Astrocyte of the spinal cord (primary cell): ENCODE measurements at regions not wholly inside any gene's neighbourhood (a gene's known extent, or its start where the extent isn't known, plus 50 kb on each side); places are given as distances from the start of the nearest gene placed in this dataset.

Experiments
- DNase-seq: peaks from one replicate; pipeline ENCODE4 v3.0.0; 2011; ENCODE audit warnings: low read depth, low spot score
- H3K4me3 ChIP-seq: 2 replicates; pipeline ENCODE4 v1.5.1; 2011; ENCODE audit warnings: low read depth, mild to moderate bottlenecking, low read length, moderate library complexity
- in situ Hi-C: cut with HindIII; loops from 2 replicates; pipeline ENCODE4 v1.10.0; 2017; ENCODE audit warnings: low sequenced_read_pairs
- TF ChIP-seq, protein P1 (sequence below): IDR thresholded peaks from 2 replicates; pipeline ENCODE4 v1.5.1; 2012; ENCODE audit warnings: low read depth, mild to moderate bottlenecking, low read length, inconsistent platforms

DNA sequence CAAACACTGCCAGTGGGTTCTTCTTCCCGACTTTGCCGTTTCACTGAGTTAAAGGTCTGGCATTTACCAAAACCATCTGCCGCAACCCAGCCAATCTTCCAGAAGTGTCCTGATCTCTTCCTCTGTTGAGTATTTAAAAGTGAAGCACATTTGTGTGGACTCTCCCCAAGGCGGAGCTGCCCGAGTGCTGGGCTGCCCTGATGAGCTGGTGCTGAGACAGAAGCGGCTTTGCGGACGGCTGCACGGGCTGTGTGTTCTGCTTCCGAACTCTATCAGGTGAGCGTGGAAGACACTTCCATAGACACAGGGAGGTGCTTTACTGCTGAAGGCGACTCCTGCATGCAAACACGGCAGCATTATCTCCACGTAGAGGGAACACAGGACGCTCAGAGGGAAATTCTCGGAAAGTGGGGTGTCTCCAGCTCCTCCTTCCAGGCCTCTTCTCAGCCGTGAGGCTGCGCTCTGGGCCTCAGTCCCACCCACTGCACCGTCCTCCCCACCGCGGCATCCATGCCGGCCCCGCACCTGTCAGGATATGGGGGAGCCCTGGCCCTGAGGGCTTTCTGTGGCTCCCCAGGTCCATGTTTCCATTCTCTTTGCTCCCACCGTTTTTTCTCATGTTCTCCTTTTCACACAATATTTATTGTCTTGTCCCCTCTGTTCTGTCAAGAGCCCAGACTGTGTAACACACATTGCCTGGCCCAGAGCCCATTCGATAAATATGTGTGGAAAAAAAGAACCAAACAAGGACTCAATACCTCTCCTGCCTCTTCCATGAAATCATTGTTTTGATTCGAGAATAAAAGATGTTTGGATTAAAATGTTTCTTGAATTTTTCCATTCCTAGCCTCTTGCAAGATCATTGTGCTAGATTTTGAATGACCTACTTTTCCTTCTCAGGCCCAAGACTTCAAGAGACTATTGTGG lies 205.1 kb downstream of the DLL1 start:
- in situ Hi-C loops = no loop called here
- no peak for DNase-seq
- TF ChIP-seq, protein P1, sequence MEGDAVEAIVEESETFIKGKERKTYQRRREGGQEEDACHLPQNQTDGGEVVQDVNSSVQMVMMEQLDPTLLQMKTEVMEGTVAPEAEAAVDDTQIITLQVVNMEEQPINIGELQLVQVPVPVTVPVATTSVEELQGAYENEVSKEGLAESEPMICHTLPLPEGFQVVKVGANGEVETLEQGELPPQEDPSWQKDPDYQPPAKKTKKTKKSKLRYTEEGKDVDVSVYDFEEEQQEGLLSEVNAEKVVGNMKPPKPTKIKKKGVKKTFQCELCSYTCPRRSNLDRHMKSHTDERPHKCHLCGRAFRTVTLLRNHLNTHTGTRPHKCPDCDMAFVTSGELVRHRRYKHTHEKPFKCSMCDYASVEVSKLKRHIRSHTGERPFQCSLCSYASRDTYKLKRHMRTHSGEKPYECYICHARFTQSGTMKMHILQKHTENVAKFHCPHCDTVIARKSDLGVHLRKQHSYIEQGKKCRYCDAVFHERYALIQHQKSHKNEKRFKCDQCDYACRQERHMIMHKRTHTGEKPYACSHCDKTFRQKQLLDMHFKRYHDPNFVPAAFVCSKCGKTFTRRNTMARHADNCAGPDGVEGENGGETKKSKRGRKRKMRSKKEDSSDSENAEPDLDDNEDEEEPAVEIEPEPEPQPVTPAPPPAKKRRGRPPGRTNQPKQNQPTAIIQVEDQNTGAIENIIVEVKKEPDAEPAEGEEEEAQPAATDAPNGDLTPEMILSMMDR = no peak
- no peak overlapping the region for H3K4me3 ChIP-seq

- TF ChIP-seq, protein P1 = no peak
- no peak overlapping the region for H3K4me3 ChIP-seq
- no peak for DNase-seq
- in situ Hi-C loops = no loop called here
Observed at GRCh38 chr6:170084166-170084730, 206.6 kb downstream of the DLL1 start.

DNA sequence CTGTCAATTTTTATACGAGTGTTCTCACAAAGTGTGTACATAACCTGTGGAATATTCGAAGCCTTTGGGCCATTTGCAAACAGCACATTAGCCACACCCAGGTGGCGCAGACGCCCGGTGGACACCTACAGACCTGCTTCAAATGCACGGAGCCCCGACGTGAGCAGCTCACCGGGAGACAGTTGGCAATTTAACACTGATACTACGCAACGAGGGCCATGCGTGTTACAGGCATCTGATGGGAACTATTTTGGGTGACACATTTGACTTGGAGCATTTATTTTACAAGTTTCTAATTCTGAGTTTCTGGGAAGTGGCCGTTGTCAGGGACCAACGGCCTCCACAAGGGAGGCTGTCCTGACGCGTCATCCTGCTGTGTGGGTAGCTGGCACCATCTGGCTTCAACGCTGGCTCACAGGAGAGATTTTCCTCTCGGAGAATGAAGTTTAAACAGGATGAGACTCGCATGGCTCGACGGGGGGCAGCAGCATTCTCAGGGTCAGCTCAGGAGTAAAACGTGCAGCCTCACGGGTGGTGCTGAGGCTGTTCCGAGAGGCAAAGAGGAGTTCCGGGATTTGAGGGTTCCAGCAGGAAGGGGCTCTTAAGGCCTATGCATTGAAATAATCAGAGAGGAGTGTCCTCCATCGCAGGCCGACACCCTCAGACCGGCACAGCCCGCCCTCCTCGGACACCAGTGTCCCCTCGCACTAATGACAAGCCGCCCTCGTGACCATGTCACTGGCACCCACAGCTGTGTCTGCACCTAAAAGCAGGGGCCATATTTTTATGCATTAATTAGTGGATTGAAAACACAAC lies 207.4 kb downstream of the DLL1 start:
- no peak overlapping the region for H3K4me3 ChIP-seq
- no peak for DNase-seq
- TF ChIP-seq, protein P1 = no peak
- in situ Hi-C loops = no loop called here

DNA sequence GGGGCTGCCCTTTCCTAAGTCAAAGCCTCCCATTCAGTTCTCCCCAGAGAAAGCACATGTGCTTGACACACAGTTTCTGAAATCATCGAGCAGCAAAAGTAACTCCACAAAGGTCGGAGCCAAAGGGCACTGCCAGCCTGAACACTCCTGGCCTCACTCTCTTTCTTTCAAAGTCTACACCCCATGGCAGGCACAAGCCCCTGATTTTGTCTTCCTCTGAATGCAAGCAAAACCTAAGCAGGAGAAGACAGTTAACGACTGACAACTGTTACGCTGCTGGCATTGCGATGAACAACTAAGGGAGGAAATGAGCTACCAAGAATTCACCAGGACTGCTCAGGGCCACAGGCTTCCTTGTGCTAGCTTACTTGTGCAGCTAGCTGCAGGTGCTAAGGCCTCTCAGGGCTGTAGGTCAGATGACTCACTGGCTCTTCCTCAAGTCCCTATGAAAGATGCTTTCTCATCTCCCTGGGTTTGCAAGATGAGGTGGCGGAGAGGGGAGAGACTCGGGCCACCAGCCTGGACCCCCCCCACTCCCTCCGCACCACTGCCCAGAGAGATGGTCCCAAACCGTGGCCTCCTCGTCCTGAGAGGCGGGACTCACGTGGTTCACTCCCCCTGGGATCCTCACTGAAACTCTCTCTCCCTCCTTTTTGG lies 208.2 kb downstream of the DLL1 start:
- no peak for DNase-seq
- in situ Hi-C loops = no loop called here
- TF ChIP-seq, protein P1 = no peak

GRCh38 chr6:170082067-170082466 lies 208.8 kb downstream of the DLL1 start:
- no peak for DNase-seq
- TF ChIP-seq, protein P1 = no peak
- no peak overlapping the region for H3K4me3 ChIP-seq
- in situ Hi-C loops = no loop called here

More for the DNA sequence above, 208.2 kb downstream of the DLL1 start:
- H3K4me3 ChIP-seq = no peak overlapping the region

DNA sequence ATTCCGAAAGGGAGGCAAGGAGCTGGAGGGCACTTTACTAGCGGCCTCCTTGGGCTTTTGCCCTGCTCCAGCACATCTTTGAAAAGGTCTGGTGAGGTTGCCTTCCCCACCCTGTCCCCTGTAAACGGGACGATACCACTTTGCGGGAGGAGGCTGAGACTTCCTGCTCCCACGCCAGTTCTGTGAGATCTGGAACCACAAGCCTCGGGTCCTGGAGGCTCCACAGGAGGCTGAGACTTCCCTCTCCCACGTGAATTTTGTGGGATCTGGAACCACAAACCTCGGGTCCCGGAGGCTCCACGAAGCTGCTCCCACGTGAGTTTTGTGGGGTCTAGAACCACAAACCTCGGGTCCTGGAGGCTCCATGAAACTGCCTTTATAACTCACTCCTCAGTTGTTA lies 209.3 kb downstream of the DLL1 start:
- DNase-seq = no peak
- no peak overlapping the region for H3K4me3 ChIP-seq
- in situ Hi-C loops = no loop called here
- TF ChIP-seq, protein P1 = no peak
